ENCODE measurements at regions not wholly inside any gene's neighbourhood (a gene's known extent, or its start where the extent isn't known, plus 50 kb on each side); places are given as distances from the start of the nearest gene placed in this dataset.

DNA sequence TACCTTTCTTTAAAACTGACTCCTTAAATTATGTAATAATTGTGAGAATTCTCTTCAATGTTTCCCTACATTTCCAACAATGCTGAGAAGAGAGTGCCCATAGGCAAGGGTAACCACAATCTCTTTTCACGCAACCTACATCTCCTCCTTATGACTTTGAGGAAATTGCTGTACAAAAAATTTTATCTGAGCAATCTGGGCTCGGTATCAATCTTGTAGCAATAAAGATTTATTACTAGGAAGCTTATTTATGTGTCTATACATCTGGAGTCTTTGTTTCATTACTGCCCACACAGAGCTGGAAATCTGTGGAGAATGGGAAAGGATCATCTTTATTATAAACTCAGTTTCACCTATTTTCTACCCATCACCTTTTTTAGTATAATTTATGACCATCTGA is 913.8 kb upstream of the SORCS1 start:
- intact Hi-C loops (cut with micrococcal nuclease): no loop called here
- no peak overlapping the region for H3K27ac Mint-ChIP-seq
- H3K4me3 ChIP-seq (ENCODE audit: control extremely low read depth in 1 of 5, extremely low read depth in 1 of 5, insufficient read depth in 1 of 5, low read depth in 2 of 5, low read length in 4 of 5): no peak overlapping the region
- H3K27me3 Mint-ChIP-seq: no peaks in the 10 kb centered on the region
- ChIA-PET CTCF (no interaction called here), POLR2A (no interaction called here)
- DNase-seq: no peak
- no peaks in the 10 kb centered on the region for H3K4me1 ChIP-seq (ENCODE audit: control insufficient read depth in 2 of 2, insufficient read depth in 2 of 2, low read length in 2 of 2)
- no CpG with 5 or more reads among the region's 2 CpGs for WGBS (ENCODE audit: insufficient coverage)
- ATAC-seq (ENCODE audit: low read depth): no peak
- no peaks in the 10 kb centered on the region for H3K79me2 ChIP-seq (ENCODE audit: control insufficient read depth, insufficient read depth, low read length)
- no peak overlapping the region for H3K9ac ChIP-seq (ENCODE audit: low read length)
- H3K9me3 Mint-ChIP-seq (ENCODE audit: insufficient read depth): peaks cover 2% of the 10 kb centered on the region
- no peaks in the 10 kb centered on the region for H3K9me3 ChIP-seq (ENCODE audit: control extremely low read depth in 1 of 3, control insufficient read depth in 2 of 3, insufficient read depth in 1 of 3, low read length in 2 of 3)
- H3K4me1 Mint-ChIP-seq: no peaks in the 10 kb centered on the region
- H3K4me3 Mint-ChIP-seq: no peak overlapping the region
- H3K36me3 ChIP-seq (replicated peaks in 1 of 2; ENCODE audit: control extremely low read depth in 1 of 2, control insufficient read depth in 1 of 2, extremely low read depth in 1 of 2, insufficient read depth in 2 of 2, low read length in 1 of 2): no peaks in the 10 kb centered on the region
- no peak overlapping the region for H2AFZ ChIP-seq (ENCODE audit: insufficient read depth, low read depth, low read length, poor library complexity, severe bottlenecking)
- H3K4me2 ChIP-seq (replicated peaks; ENCODE audit: low read depth, low read length, poor library complexity, severe bottlenecking): no peak overlapping the region
- TF ChIP-seq CTCF (IDR thresholded peaks at IDR 0.05) (no peak), EZH2 (IDR thresholded peaks at IDR 0.05; ENCODE audit: borderline replicate concordance, insufficient read depth, low read depth, low read length, poor library complexity, severe bottlenecking) (no peak)
- H4K20me1 ChIP-seq (ENCODE audit: control insufficient read depth, insufficient read depth, low read length, poor library complexity, severe bottlenecking): no peaks in the 10 kb centered on the region
- H3K27ac ChIP-seq (ENCODE audit: low read length in 2 of 2): no peak overlapping the region
- H3K27me3 ChIP-seq (replicated peaks in 1 of 4; ENCODE audit: control extremely low read depth in 1 of 4, control insufficient read depth in 3 of 4, insufficient read depth in 4 of 4, low read length in 3 of 4): no peaks in the 10 kb centered on the region

GRCh38 chr10:108072466-108072865 is 908.0 kb upstream of the SORCS1 start:
- Histone ChIP-seq H3K27me3 (replicated peaks in 1 of 4; ENCODE audit: control extremely low read depth in 1 of 4, control insufficient read depth in 3 of 4, insufficient read depth in 4 of 4, low read length in 3 of 4) (no peaks in the 10 kb centered on the region), H3K79me2 (ENCODE audit: control insufficient read depth, insufficient read depth, low read length) (no peaks in the 10 kb centered on the region), H3K9me3 (ENCODE audit: control extremely low read depth in 1 of 3, control insufficient read depth in 2 of 3, insufficient read depth in 1 of 3, low read length in 2 of 3) (peaks cover 0 to 1% (median 0%) of the 10 kb centered on the region in 3 donors), H3K9ac (ENCODE audit: low read length) (no peak overlapping the region), H4K20me1 (ENCODE audit: control insufficient read depth, insufficient read depth, low read length, poor library complexity, severe bottlenecking) (no peaks in the 10 kb centered on the region), H3K4me2 (replicated peaks; ENCODE audit: low read depth, low read length, poor library complexity, severe bottlenecking) (no peak overlapping the region), H3K36me3 (replicated peaks in 1 of 2; ENCODE audit: control extremely low read depth in 1 of 2, control insufficient read depth in 1 of 2, extremely low read depth in 1 of 2, insufficient read depth in 2 of 2, low read length in 1 of 2) (no peaks in the 10 kb centered on the region), H3K27ac (ENCODE audit: low read length in 2 of 2) (no peak overlapping the region), H3K4me1 (ENCODE audit: control insufficient read depth in 2 of 2, insufficient read depth in 2 of 2, low read length in 2 of 2) (no peaks in the 10 kb centered on the region), H2AFZ (ENCODE audit: insufficient read depth, low read depth, low read length, poor library complexity, severe bottlenecking) (no peak overlapping the region), H3K4me3 (ENCODE audit: control extremely low read depth in 1 of 5, extremely low read depth in 1 of 5, insufficient read depth in 1 of 5, low read depth in 2 of 5, low read length in 4 of 5) (no peak overlapping the region)
- Mint-ChIP-seq H3K9me3 (ENCODE audit: insufficient read depth) (no peaks in the 10 kb centered on the region), H3K27me3 (no peaks in the 10 kb centered on the region), H3K4me3 (no peak overlapping the region), H3K27ac (no peak overlapping the region), H3K4me1 (no peaks in the 10 kb centered on the region)
- ChIA-PET POLR2A (no interaction called here), CTCF (no interaction called here)
- intact Hi-C loops (cut with micrococcal nuclease): no loop called here
- no CpG with 5 or more reads among the region's 3 CpGs for WGBS (ENCODE audit: insufficient coverage)
- DNase-seq: no peak
- TF ChIP-seq EZH2 (IDR thresholded peaks at IDR 0.05; ENCODE audit: borderline replicate concordance, insufficient read depth, low read depth, low read length, poor library complexity, severe bottlenecking) (no peak), CTCF (IDR thresholded peaks at IDR 0.05) (no peak)
- no peak for ATAC-seq (ENCODE audit: low read depth)

Data from B cell (primary cell).